AG04450 (cell line): ENCODE measurements at regions not wholly inside any gene's neighbourhood (a gene's known extent, or its start where the extent isn't known, plus 50 kb on each side); places are given as distances from the start of the nearest gene placed in this dataset.
"Not testable (repeated sequence)": the region's sequence is repeated elsewhere in the genome, so short reads cannot be mapped to it uniquely, and the experiment has no call there.

Source experiments
- CTCF ChIA-PET: fragments of 300-600, 350-600 bp; formaldehyde crosslinking; extraction: SDS; loops from one replicate; lab custom pipeline; 2022; ENCODE audit warnings: antibody characterized with exemption, inconsistent platforms; lab: Charles Lee
- POLR2A ChIA-PET: fragments of 350-600 bp; formaldehyde crosslinking; extraction: SDS; loops from one replicate; lab custom pipeline; 2021; ENCODE audit warnings: antibody characterized with exemption, inconsistent platforms; lab: Yijun Ruan, JAX
- DNase-seq: peaks from one replicate; pipeline ENCODE4 v3.0.0-alpha.2; 2011; ENCODE audit warnings: low read depth, low spot score
- H3K27ac ChIP-seq: one replicate; pipeline ENCODE4 v1.5.1; 2012; ENCODE audit warnings: low read depth, low read length, control low read depth
- H3K27me3 ChIP-seq: one replicate; pipeline ENCODE4 v1.6.0; 2012; ENCODE audit warnings: low read length; ENCODE audit not compliant: control insufficient read depth, insufficient read depth
- H3K4me3 ChIP-seq: 2 replicates; pipeline ENCODE4 v1.5.1; 2011; ENCODE audit warnings: mild to moderate bottlenecking, low read depth, low read length, control low read depth
- H3K9me3 ChIP-seq: 2 replicates; pipeline ENCODE4 v1.5.1; 2012; ENCODE audit warnings: low read length; ENCODE audit not compliant: control insufficient read depth, insufficient read depth
- TF ChIP-seq, protein P1 (sequence below): IDR thresholded peaks from 2 replicates; pipeline ENCODE4 v1.5.1; 2011; ENCODE audit warnings: low read depth, low read length, control low read depth, inconsistent platforms

GRCh38 chr19:34620134-34620533, 56.8 kb downstream of the SCGB2B2 start:
- CTCF ChIA-PET, H3K27me3 ChIP-seq, H3K9me3 ChIP-seq, POLR2A ChIA-PET, DNase-seq, H3K27ac ChIP-seq, H3K4me3 ChIP-seq: not testable (repeated sequence)

GRCh38 chr19:34618410-34618809, 58.5 kb downstream of the SCGB2B2 start:
- DNase-seq, result no peak
- Histone ChIP-seq H3K4me3 (no peak overlapping the region), H3K27me3 (no peaks in the 10 kb centered on the region), H3K27ac (no peak overlapping the region), H3K9me3 (no peaks in the 10 kb centered on the region)
- ChIA-PET POLR2A (no interaction called here), CTCF (interaction anchor here (1.4 kb wide), 1 partner anchor 94 kb away, joined by 3 read pairs; no protein-coding TSS in a partner anchor)
- TF ChIP-seq, protein P1, sequence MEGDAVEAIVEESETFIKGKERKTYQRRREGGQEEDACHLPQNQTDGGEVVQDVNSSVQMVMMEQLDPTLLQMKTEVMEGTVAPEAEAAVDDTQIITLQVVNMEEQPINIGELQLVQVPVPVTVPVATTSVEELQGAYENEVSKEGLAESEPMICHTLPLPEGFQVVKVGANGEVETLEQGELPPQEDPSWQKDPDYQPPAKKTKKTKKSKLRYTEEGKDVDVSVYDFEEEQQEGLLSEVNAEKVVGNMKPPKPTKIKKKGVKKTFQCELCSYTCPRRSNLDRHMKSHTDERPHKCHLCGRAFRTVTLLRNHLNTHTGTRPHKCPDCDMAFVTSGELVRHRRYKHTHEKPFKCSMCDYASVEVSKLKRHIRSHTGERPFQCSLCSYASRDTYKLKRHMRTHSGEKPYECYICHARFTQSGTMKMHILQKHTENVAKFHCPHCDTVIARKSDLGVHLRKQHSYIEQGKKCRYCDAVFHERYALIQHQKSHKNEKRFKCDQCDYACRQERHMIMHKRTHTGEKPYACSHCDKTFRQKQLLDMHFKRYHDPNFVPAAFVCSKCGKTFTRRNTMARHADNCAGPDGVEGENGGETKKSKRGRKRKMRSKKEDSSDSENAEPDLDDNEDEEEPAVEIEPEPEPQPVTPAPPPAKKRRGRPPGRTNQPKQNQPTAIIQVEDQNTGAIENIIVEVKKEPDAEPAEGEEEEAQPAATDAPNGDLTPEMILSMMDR, result no peak

DNA sequence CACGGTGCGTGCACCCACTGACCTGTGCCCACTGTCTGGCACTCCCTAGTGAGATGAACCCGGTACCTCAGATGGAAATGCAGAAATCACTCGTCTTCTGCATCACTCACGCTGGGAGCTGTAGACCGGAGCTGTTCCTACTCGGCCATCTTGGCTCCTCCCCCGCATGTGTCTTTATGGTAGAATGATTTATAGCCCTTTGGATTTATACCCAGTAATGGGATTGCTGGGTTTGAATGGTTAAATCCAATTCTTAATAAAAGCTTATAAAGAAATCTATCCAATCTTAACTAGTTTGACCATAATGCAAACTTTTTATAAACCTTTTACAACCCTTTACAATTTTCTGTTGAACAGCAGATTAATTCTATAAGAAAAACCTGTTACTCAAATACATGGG, 59.0 kb downstream of the SCGB2B2 start:
- H3K4me3 ChIP-seq, CTCF ChIA-PET, H3K27me3 ChIP-seq, POLR2A ChIA-PET, H3K27ac ChIP-seq, DNase-seq, H3K9me3 ChIP-seq: not testable (repeated sequence)

DNA sequence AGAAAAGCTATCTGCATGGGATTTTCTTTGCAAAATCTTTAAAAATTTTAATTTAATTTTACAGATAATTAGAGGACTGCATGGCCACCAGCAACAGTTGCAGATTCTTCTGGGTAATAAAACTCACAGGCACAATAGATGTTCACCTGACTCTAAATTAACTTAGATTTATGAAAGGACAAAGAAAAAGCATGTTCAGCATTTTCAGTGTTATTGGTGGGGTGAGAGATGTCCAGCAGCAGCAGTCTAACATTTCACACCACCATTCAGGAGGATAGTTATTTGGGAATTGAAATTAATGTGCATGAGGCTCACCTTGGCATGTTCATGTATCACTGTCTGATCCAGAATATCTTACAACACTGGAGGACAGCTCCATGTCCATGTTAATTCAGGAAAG, 74.0 kb downstream of the SCGB2B2 start:
- H3K27ac ChIP-seq, result no peak overlapping the region
- peaks cover 2% of the 10 kb centered on the region for H3K9me3 ChIP-seq
- ChIA-PET CTCF (no interaction called here), POLR2A (no interaction called here)
- TF ChIP-seq, protein P1, result no peak
- no peaks in the 10 kb centered on the region for H3K27me3 ChIP-seq
- no peak overlapping the region for H3K4me3 ChIP-seq
- no peak for DNase-seq

DNA sequence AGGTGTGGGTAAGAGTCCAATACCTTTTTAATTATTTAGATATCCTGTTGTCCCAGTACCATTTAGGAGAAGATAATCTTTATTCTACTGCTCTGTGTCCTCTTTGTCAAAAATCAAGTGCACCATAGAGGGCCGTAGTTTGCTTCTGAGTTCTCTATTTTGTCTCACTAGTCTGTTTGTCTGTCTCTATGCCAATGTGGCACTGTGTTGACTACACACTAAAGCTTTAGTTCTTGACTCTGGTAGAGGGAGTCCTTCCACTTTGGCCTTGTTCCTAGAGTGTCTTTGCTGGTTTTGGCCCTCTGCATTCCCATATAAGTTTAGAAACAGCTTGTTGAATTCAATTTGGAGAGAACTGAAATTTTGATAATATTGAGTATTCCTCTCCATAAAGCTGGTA, 75.9 kb downstream of the SCGB2B2 start:
- peaks cover 9% of the 10 kb centered on the region for H3K9me3 ChIP-seq
- ChIA-PET CTCF (no interaction called here), POLR2A (no interaction called here)
- DNase-seq, result no peak
- TF ChIP-seq, protein P1, result no peak
- no peak overlapping the region for H3K27ac ChIP-seq
- H3K27me3 ChIP-seq, result no peaks in the 10 kb centered on the region
- H3K4me3 ChIP-seq, result no peak overlapping the region

- POLR2A ChIA-PET, result no interaction called here
- CTCF ChIA-PET, result no interaction called here
- DNase-seq, result no peak
- H3K27ac ChIP-seq, result no peak overlapping the region
- no peak overlapping the region for H3K4me3 ChIP-seq
- peaks cover 9% of the 10 kb centered on the region for H3K9me3 ChIP-seq
- TF ChIP-seq, protein P1, result no peak
- no peaks in the 10 kb centered on the region for H3K27me3 ChIP-seq
Observed at GRCh38 chr19:34600366-34600765, 76.6 kb downstream of the SCGB2B2 start.
